ENCODE measurements at regions not wholly inside any gene's neighbourhood (a gene's known extent, or its start where the extent isn't known, plus 50 kb on each side); places are given as distances from the start of the nearest gene placed in this dataset.

DNA sequence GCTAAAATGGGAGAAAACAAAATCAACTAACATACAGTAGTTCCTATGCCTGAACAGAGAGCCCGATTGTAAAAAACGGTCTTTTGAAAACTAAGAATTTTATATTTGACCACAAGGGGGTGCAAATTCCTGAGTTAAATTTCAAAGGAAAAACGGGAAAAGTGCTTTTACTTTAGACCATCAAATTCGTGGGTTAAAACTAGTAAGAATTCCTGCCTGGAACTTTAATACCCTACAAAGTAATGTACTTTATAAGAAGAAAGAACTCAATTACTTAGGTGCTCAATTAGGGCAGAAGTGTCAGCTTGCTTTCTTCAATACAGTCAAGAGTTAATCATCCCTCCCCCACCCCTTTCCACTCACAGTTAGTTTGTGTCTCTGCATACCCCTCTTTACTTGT is 69.8 kb downstream of the KCNRG start:
- Histone ChIP-seq H3K4me3 (ENCODE audit: insufficient read depth, low read length) (peak overlapping the region; percentile 45), H3K4me2 (ENCODE audit: insufficient read depth, low read length) (peak overlapping the region; percentile 73), H3K27ac (ENCODE audit: low read depth, low read length) (peak overlapping the region; percentile 46), H2AFZ (ENCODE audit: low read length) (peak overlapping the region; percentile 26), H3K79me2 (ENCODE audit: insufficient read depth, low read length) (peaks cover 80% of the 10 kb centered on the region), H3K36me3 (ENCODE audit: insufficient read depth, low read length) (peaks cover 5% of the 10 kb centered on the region), H3K27me3 (ENCODE audit: insufficient read depth, low read length) (no peaks in the 10 kb centered on the region), H3K9me3 (ENCODE audit: low read depth, low read length) (no peaks in the 10 kb centered on the region), H4K20me1 (ENCODE audit: insufficient read depth, low read length) (peaks cover 2% of the 10 kb centered on the region), H3K4me1 (ENCODE audit: insufficient read depth, low read length) (peaks cover 10% of the 10 kb centered on the region)
- peak; percentile 72 for DNase-seq (ENCODE audit: insufficient read length, low spot score, missing footprints)
- TF ChIP-seq, protein P1, sequence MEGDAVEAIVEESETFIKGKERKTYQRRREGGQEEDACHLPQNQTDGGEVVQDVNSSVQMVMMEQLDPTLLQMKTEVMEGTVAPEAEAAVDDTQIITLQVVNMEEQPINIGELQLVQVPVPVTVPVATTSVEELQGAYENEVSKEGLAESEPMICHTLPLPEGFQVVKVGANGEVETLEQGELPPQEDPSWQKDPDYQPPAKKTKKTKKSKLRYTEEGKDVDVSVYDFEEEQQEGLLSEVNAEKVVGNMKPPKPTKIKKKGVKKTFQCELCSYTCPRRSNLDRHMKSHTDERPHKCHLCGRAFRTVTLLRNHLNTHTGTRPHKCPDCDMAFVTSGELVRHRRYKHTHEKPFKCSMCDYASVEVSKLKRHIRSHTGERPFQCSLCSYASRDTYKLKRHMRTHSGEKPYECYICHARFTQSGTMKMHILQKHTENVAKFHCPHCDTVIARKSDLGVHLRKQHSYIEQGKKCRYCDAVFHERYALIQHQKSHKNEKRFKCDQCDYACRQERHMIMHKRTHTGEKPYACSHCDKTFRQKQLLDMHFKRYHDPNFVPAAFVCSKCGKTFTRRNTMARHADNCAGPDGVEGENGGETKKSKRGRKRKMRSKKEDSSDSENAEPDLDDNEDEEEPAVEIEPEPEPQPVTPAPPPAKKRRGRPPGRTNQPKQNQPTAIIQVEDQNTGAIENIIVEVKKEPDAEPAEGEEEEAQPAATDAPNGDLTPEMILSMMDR (IDR thresholded peaks at IDR 0.05; ENCODE audit: extremely low read depth, low read depth, low read length) = peak; percentile 46

DNA sequence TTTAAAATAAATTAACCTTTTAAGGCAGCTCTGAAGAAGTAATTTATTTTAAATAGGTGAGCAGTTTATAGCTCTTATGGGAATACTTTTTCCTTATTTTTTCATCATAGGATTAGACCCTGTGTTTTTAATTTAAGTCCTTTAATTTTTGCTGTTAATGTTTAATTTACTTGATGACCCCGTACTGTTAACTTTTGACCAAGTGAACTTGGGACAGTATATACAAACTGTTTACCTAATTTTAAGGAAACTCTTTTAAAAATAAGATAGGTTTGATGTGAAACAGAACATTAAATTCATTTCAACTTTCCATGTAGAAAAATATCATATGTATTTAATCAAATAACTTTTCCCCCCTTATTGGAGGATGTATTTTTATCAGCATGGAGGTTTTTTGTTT is 74.4 kb downstream of the KCNRG start:
- DNase-seq (ENCODE audit: insufficient read length, low spot score, missing footprints) = no peak
- Histone ChIP-seq H3K4me1 (ENCODE audit: insufficient read depth, low read length) (no peaks in the 10 kb centered on the region), H3K4me3 (ENCODE audit: insufficient read depth, low read length) (no peak overlapping the region), H3K4me2 (ENCODE audit: insufficient read depth, low read length) (no peak overlapping the region), H3K27ac (ENCODE audit: low read depth, low read length) (no peak overlapping the region), H4K20me1 (ENCODE audit: insufficient read depth, low read length) (peaks cover 3% of the 10 kb centered on the region), H2AFZ (ENCODE audit: low read length) (no peak overlapping the region), H3K36me3 (ENCODE audit: insufficient read depth, low read length) (peaks cover 5% of the 10 kb centered on the region), H3K79me2 (ENCODE audit: insufficient read depth, low read length) (peaks cover 72% of the 10 kb centered on the region), H3K27me3 (ENCODE audit: insufficient read depth, low read length) (no peaks in the 10 kb centered on the region), H3K9me3 (ENCODE audit: low read depth, low read length) (no peaks in the 10 kb centered on the region)
- TF ChIP-seq, protein P1 (IDR thresholded peaks at IDR 0.05; ENCODE audit: extremely low read depth, low read depth, low read length) = no peak

DNA sequence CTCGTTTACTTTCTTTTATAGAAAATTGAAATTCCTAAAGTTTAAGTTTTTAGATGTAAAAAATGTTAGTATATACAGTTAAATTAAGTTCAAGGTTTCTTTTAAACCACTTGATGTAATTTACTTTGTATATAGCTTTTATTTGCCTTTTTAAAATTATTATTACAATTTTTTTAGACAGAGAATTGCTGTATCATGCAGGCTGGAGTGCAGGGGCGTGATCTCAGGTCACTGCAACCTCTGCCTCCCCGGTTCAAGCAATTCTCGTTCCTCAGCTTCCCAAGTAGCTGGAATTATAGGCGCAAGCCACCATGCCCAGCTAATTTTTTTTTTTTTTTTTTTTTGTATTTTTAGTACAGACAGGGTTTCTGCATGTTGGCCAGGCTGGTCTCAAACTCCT is 75.0 kb downstream of the KCNRG start:
- H3K9me3 ChIP-seq (ENCODE audit: low read depth, low read length) = no peaks in the 10 kb centered on the region
- TF ChIP-seq, protein P1 (IDR thresholded peaks at IDR 0.05; ENCODE audit: extremely low read depth, low read depth, low read length) = no peak
- no peaks in the 10 kb centered on the region for H3K27me3 ChIP-seq (ENCODE audit: insufficient read depth, low read length)
- H3K27ac ChIP-seq (ENCODE audit: low read depth, low read length) = no peak overlapping the region
- H4K20me1 ChIP-seq (ENCODE audit: insufficient read depth, low read length) = peaks cover 3% of the 10 kb centered on the region
- H2AFZ ChIP-seq (ENCODE audit: low read length) = no peak overlapping the region
- DNase-seq (ENCODE audit: insufficient read length, low spot score, missing footprints) = no peak
- no peaks in the 10 kb centered on the region for H3K4me1 ChIP-seq (ENCODE audit: insufficient read depth, low read length)
- H3K4me3 ChIP-seq (ENCODE audit: insufficient read depth, low read length) = no peak overlapping the region
- H3K79me2 ChIP-seq (ENCODE audit: insufficient read depth, low read length) = peaks cover 72% of the 10 kb centered on the region
- no peak overlapping the region for H3K4me2 ChIP-seq (ENCODE audit: insufficient read depth, low read length)
- peaks cover 5% of the 10 kb centered on the region for H3K36me3 ChIP-seq (ENCODE audit: insufficient read depth, low read length)

DNA sequence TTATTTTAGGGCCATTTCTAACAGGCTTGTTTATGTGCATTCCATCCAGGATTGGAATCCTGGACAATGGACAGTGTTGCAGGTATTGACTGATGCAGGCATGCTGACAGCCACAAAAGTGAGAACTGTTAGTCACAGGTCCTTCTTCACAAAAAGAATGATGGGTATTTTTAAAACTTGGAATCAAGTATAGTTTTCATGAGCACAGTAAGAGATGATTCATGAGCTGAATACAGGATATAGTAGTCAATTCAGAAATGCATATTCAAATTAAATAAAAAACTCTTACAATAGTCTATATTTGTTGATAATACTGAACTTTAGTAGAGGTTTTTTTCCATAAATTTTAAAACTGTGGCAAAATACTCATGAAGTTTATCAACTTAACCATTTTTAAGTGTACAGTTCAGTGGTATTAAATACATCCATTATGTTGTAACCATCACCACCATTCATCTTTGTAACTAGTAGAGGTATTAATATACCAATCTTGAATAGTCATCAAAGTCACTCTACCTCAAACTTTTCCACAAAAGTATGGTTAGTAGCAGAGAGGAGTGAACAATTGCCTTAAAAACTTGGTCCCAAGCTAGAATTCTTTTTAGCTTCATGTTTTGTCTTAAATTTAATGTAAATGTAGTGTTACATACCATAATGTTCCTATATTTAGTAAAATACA is 79.5 kb downstream of the KCNRG start:
- Histone ChIP-seq H3K4me2 (ENCODE audit: insufficient read depth, low read length) (no peak overlapping the region), H3K4me3 (ENCODE audit: insufficient read depth, low read length) (no peak overlapping the region), H3K79me2 (ENCODE audit: insufficient read depth, low read length) (peaks cover 76% of the 10 kb centered on the region), H3K4me1 (ENCODE audit: insufficient read depth, low read length) (no peaks in the 10 kb centered on the region), H3K27me3 (ENCODE audit: insufficient read depth, low read length) (no peaks in the 10 kb centered on the region), H3K9me3 (ENCODE audit: low read depth, low read length) (no peaks in the 10 kb centered on the region), H3K27ac (ENCODE audit: low read depth, low read length) (no peak overlapping the region), H3K36me3 (ENCODE audit: insufficient read depth, low read length) (peaks cover 5% of the 10 kb centered on the region), H2AFZ (ENCODE audit: low read length) (no peak overlapping the region), H4K20me1 (ENCODE audit: insufficient read depth, low read length) (peaks cover 3% of the 10 kb centered on the region)
- TF ChIP-seq, protein P1 (IDR thresholded peaks at IDR 0.05; ENCODE audit: extremely low read depth, low read depth, low read length) = no peak
- peak; percentile 68 for DNase-seq (ENCODE audit: insufficient read length, low spot score, missing footprints)

Measured in osteoblast (primary cell).